Vagina (tissue), 2 donors: ENCODE measurements at regions not wholly inside any gene's neighbourhood (a gene's known extent, or its start where the extent isn't known, plus 50 kb on each side); places are given as distances from the start of the nearest gene placed in this dataset.
"Not testable (repeated sequence)": the region's sequence is repeated elsewhere in the genome, so short reads cannot be mapped to it uniquely, and the experiment has no call there.

ENCODE experiments used
- CTCF ChIP-seq, 3 experiments: fragments of 450-650 bp in 2 of 3; fragments of 200-600 bp in 1 of 3; sonication (generic) in 1 of 3; IDR thresholded peaks; one replicate each; pipeline ENCODE4 v1.5.1; 2017 to 2019; ENCODE audit warnings: antibody characterized with exemption in 3 of 3, mild to moderate bottlenecking in 2 of 3, moderate library complexity in 2 of 3
- POLR2A ChIP-seq, 2 donors: fragments of 450-650 bp; IDR thresholded peaks; one replicate each; pipeline ENCODE4 v1.6.1; 2017; ENCODE audit warnings: antibody characterized with exemption in 2 of 2, mild to moderate bottlenecking in 2 of 2, moderate library complexity in 2 of 2
- POLR2AphosphoS5 ChIP-seq, 2 donors: sonication (generic); formaldehyde crosslinking; IDR thresholded peaks; one replicate each; pipeline ENCODE4 v1.9.0; 2017; ENCODE audit warnings: antibody characterized with exemption in 2 of 2, mild to moderate bottlenecking in 2 of 2, low read depth in 1 of 2; ENCODE audit not compliant: insufficient read depth in 1 of 2

- TF ChIP-seq CTCF (IDR thresholded peaks at IDR 0.05); POLR2A (IDR thresholded peaks at IDR 0.05); POLR2AphosphoS5 (IDR thresholded peaks at IDR 0.05; ENCODE audit: insufficient read depth in 1 of 2, low read depth in 1 of 2): not testable (repeated sequence)
Measured at GRCh38 chr2:18017381-18017780, 138.9 kb downstream of the KCNS3 start.
